Sigmoid colon (tissue), 6 donors: ENCODE measurements at regions not wholly inside any gene's neighbourhood (a gene's known extent, or its start where the extent isn't known, plus 50 kb on each side); places are given as distances from the start of the nearest gene placed in this dataset.

Experiments
- DNase-seq: peaks from one replicate; pipeline ENCODE4 v3.0.0-alpha.2; 2019
- H3K27ac ChIP-seq, 4 donors: fragments of 200-600 bp; sonication (generic); one replicate each; pipeline ENCODE4 v1.5.1; 2016 to 2019; ENCODE audit warnings: mild to moderate bottlenecking in 1 of 4
- H3K27me3 ChIP-seq, 3 donors: fragments of 200-600 bp; sonication (generic); one replicate each; pipeline ENCODE4 v1.5.1; 2019; ENCODE audit warnings: mild to moderate bottlenecking in 1 of 3
- H3K36me3 ChIP-seq, 4 donors: fragments of 200-600 bp; sonication (generic); one replicate each; pipeline ENCODE4 v1.5.1; 2016 to 2019
- H3K4me1 ChIP-seq, 4 donors: fragments of 200-600 bp; sonication (generic); one replicate each; pipeline ENCODE4 v1.5.1; 2017 to 2019
- H3K4me3 ChIP-seq, 4 donors: fragments of 200-600 bp; sonication (generic); one replicate each; pipeline ENCODE4 v1.5.1; 2017 to 2019; ENCODE audit warnings: mild to moderate bottlenecking in 2 of 4, moderate library complexity in 1 of 4
- H3K9me3 ChIP-seq, 4 donors: fragments of 200-600 bp in 3 of 4; sonication (generic) in 3 of 4; one replicate each; pipeline versions ENCODE4 v1.5.1 to v1.6.1; 2013 to 2019
- EP300 ChIP-seq, 4 donors: sonication (generic); formaldehyde crosslinking; IDR thresholded peaks; one replicate each; pipeline ENCODE4 v1.6.1; 2017; ENCODE audit warnings: antibody characterized with exemption in 4 of 4
- POLR2A ChIP-seq, 2 donors: fragments of 450-650 bp; IDR thresholded peaks; one replicate each; pipeline ENCODE4 v1.6.1; 2016; ENCODE audit warnings: antibody characterized with exemption in 2 of 2, mild to moderate bottlenecking in 2 of 2, moderate library complexity in 2 of 2
- POLR2AphosphoS5 ChIP-seq, 4 donors: sonication (generic); formaldehyde crosslinking; IDR thresholded peaks; one replicate each; pipeline ENCODE4 v1.6.1; 2017; ENCODE audit warnings: antibody characterized with exemption in 4 of 4
- WGBS, 2 donors: extraction: QIAGEN DNeasy Blood & Tissue Kit; methylation state at CpG; one replicate each; pipeline ENCODE4 v1.1.7; 2013; 5-methylcytosine and 5-hydroxymethylcytosine counted together
- intact Hi-C: fragments of 100-400 bp; cut with DNase I; formaldehyde crosslinking; loops from one replicate; pipeline ENCODE4 v1.15.1; 2023
- TF ChIP-seq, protein P1 (sequence below), 4 experiments: fragments of 450-650 bp in 3 of 4; fragments of 200-600 bp in 1 of 4; IDR thresholded peaks; one replicate each; pipeline ENCODE4 v1.5.1; 2016 to 2019; ENCODE audit warnings: antibody characterized with exemption in 4 of 4, mild to moderate bottlenecking in 3 of 4, moderate library complexity in 2 of 4
- donor health status: healthy with polysubstance abuse.
- donor health status: healthy.

GRCh38 chr2:234603619-234604018 is 106.7 kb upstream of the ARL4C start:
- 97 to 98% methylated on average over 4 of the region's 4 CpGs for WGBS, 2 donors
- no peak for DNase-seq
- Histone ChIP-seq H3K27me3 (no peaks in the 10 kb centered on the region), H3K36me3 (no peaks in the 10 kb centered on the region), H3K9me3 (no peaks in the 10 kb centered on the region), H3K27ac (no peak overlapping the region), H3K4me3 (no peak overlapping the region), H3K4me1 (no peaks in the 10 kb centered on the region)
- TF ChIP-seq EP300 (IDR thresholded peaks at IDR 0.05): no peak
- TF ChIP-seq POLR2A (IDR thresholded peaks at IDR 0.05): no peak
- TF ChIP-seq, protein P1, sequence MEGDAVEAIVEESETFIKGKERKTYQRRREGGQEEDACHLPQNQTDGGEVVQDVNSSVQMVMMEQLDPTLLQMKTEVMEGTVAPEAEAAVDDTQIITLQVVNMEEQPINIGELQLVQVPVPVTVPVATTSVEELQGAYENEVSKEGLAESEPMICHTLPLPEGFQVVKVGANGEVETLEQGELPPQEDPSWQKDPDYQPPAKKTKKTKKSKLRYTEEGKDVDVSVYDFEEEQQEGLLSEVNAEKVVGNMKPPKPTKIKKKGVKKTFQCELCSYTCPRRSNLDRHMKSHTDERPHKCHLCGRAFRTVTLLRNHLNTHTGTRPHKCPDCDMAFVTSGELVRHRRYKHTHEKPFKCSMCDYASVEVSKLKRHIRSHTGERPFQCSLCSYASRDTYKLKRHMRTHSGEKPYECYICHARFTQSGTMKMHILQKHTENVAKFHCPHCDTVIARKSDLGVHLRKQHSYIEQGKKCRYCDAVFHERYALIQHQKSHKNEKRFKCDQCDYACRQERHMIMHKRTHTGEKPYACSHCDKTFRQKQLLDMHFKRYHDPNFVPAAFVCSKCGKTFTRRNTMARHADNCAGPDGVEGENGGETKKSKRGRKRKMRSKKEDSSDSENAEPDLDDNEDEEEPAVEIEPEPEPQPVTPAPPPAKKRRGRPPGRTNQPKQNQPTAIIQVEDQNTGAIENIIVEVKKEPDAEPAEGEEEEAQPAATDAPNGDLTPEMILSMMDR (IDR thresholded peaks at IDR 0.05): no peak
- TF ChIP-seq POLR2AphosphoS5 (IDR thresholded peaks at IDR 0.05): no peak
- intact Hi-C loops: no loop called here

GRCh38 chr2:234601213-234601612 is 104.3 kb upstream of the ARL4C start:
- no peak overlapping the region for H3K27ac ChIP-seq
- H3K9me3 ChIP-seq: no peaks in the 10 kb centered on the region
- intact Hi-C loops: no loop called here
- WGBS, 2 donors: 83 to 86% methylated on average over 5 of the region's 5 CpGs
- no peak for DNase-seq
- TF ChIP-seq POLR2AphosphoS5 (IDR thresholded peaks at IDR 0.05) (no peak), POLR2A (IDR thresholded peaks at IDR 0.05) (no peak), EP300 (IDR thresholded peaks at IDR 0.05) (no peak)
- TF ChIP-seq, protein P1 (IDR thresholded peaks at IDR 0.05): no peak
- H3K4me1 ChIP-seq: no peaks in the 10 kb centered on the region
- no peaks in the 10 kb centered on the region for H3K36me3 ChIP-seq
- H3K27me3 ChIP-seq: no peaks in the 10 kb centered on the region
- H3K4me3 ChIP-seq: no peak overlapping the region

DNA sequence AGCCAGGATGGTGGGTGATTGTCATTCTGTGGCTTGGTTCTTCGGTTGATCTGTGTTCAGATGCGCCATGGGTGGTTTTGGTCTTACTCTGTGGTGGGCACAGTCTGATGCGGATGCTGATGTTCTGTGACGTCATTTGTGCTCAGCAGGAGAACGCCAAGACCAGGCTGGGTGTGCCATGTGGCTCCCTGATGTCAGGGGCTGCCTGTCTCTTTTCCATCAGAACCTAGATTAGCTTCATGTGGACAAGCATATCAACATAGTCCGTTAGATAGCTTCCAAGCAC is 100.6 kb upstream of the ARL4C start:
- H3K4me1 ChIP-seq: no peaks in the 10 kb centered on the region
- 91% methylated on average over 6 of the region's 6 CpGs for WGBS, 2 donors
- H3K9me3 ChIP-seq: no peaks in the 10 kb centered on the region
- intact Hi-C loops: no loop called here
- no peak overlapping the region for H3K27ac ChIP-seq
- TF ChIP-seq, protein P1 (IDR thresholded peaks at IDR 0.05): no peak
- no peak for TF ChIP-seq EP300 (IDR thresholded peaks at IDR 0.05)
- TF ChIP-seq POLR2A (IDR thresholded peaks at IDR 0.05): no peak
- TF ChIP-seq POLR2AphosphoS5 (IDR thresholded peaks at IDR 0.05): no peak
- no peak overlapping the region for H3K4me3 ChIP-seq
- no peaks in the 10 kb centered on the region for H3K27me3 ChIP-seq
- no peaks in the 10 kb centered on the region for H3K36me3 ChIP-seq
- DNase-seq: no peak

GRCh38 chr2:234596696-234597575 is 100.1 kb upstream of the ARL4C start:
- H3K9me3 ChIP-seq: no peaks in the 10 kb centered on the region
- H3K27ac ChIP-seq: no peak overlapping the region
- no peak overlapping the region for H3K4me3 ChIP-seq
- WGBS, 2 donors: 74 to 84% methylated on average over 12 of the region's 12 CpGs
- no peaks in the 10 kb centered on the region for H3K36me3 ChIP-seq
- DNase-seq: no peak
- H3K27me3 ChIP-seq: no peaks in the 10 kb centered on the region
- intact Hi-C loops: no loop called here
- TF ChIP-seq, protein P1 (IDR thresholded peaks at IDR 0.05): no peak
- TF ChIP-seq POLR2AphosphoS5 (IDR thresholded peaks at IDR 0.05) (no peak), EP300 (IDR thresholded peaks at IDR 0.05) (no peak), POLR2A (IDR thresholded peaks at IDR 0.05) (no peak)
- H3K4me1 ChIP-seq: no peaks in the 10 kb centered on the region

DNA sequence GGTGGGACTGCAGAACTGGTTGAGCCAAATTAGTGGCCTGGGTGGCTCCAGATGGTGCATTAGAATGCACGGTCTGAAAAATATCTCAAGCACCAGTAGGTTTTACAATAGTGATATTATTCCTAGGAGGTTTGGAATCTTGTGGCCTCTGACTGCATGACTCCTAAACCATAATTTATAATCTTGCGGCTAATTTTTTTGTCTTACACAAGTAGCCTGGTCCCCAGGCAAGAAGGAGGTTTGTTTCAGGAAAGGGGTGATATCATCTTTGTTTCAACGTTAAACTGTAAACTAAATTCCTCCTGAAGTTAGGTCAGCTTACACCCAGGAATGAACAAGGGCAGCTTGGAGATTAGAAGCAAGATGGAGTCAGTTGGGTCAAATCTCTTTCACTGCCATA is 98.9 kb upstream of the ARL4C start:
- Histone ChIP-seq H3K36me3 (no peaks in the 10 kb centered on the region), H3K27ac (no peak overlapping the region), H3K4me1 (no peaks in the 10 kb centered on the region), H3K9me3 (no peaks in the 10 kb centered on the region), H3K27me3 (no peaks in the 10 kb centered on the region), H3K4me3 (no peak overlapping the region)
- 69 to 77% methylated on average over 3 of the region's 3 CpGs for WGBS, 2 donors
- no peak for DNase-seq
- TF ChIP-seq POLR2AphosphoS5 (IDR thresholded peaks at IDR 0.05) (no peak), EP300 (IDR thresholded peaks at IDR 0.05) (no peak)
- TF ChIP-seq, protein P1 (IDR thresholded peaks at IDR 0.05): no peak
- intact Hi-C loops: no loop called here
